Spleen (tissue), 11 donors: ENCODE measurements at regions not wholly inside any gene's neighbourhood (a gene's known extent, or its start where the extent isn't known, plus 50 kb on each side); places are given as distances from the start of the nearest gene placed in this dataset.
"Not testable (repeated sequence)": the region's sequence is repeated elsewhere in the genome, so short reads cannot be mapped to it uniquely, and the experiment has no call there.

Experiments used
- DNase-seq: peaks from one replicate; pipeline ENCODE4 v3.0.0-alpha.2; 2020
- H3K27ac ChIP-seq, 8 donors: fragments of 200-600 bp; sonication (generic) in 7 of 8; 1 replicate in 4 of 8; 2 replicates in 4 of 8; pipeline versions ENCODE4 v1.5.0 to v1.8.0; 2016 to 2021; ENCODE audit warnings: inconsistent platforms in 4 of 8, mild to moderate bottlenecking in 4 of 8, moderate library complexity in 1 of 8
- H3K27me3 ChIP-seq, 7 donors: fragments of 200-600 bp; sonication (generic) in 6 of 7; replicated peaks in 1 of 7; 1 replicate in 4 of 7; 2 replicates in 3 of 7; pipeline versions ENCODE4 v1.5.0 to v1.8.0; 2016 to 2021; ENCODE audit warnings: inconsistent platforms in 3 of 7, mild to moderate bottlenecking in 1 of 7
- H3K36me3 ChIP-seq, 6 donors: fragments of 200-600 bp; sonication (generic) in 5 of 6; 1 replicate in 4 of 6; 2 replicates in 2 of 6; pipeline versions ENCODE4 v1.5.0 to v1.8.0; 2016 to 2021; ENCODE audit warnings: inconsistent platforms in 2 of 6
- H3K4me1 ChIP-seq, 6 donors: fragments of 200-600 bp; sonication (generic) in 5 of 6; 1 replicate in 3 of 6; 2 replicates in 3 of 6; pipeline versions ENCODE4 v1.5.0 to v1.8.0; 2016 to 2021; ENCODE audit warnings: inconsistent platforms in 3 of 6
- H3K4me3 ChIP-seq, 8 donors: fragments of 200-600 bp; sonication (generic) in 7 of 8; 1 replicate in 4 of 8; 2 replicates in 4 of 8; pipeline versions ENCODE4 v1.5.0 to v1.8.0; 2016 to 2021; ENCODE audit warnings: inconsistent platforms in 4 of 8, mild to moderate bottlenecking in 4 of 8, moderate library complexity in 2 of 8
- H3K9me3 ChIP-seq, 8 donors: fragments of 200-600 bp; sonication (generic) in 7 of 8; 1 replicate in 4 of 8; 2 replicates in 4 of 8; pipeline versions ENCODE4 v1.5.0 to v1.8.0; 2016 to 2021; ENCODE audit warnings: inconsistent platforms in 4 of 8
- POLR2A ChIP-seq, 3 donors: fragments of 450-650 bp; IDR thresholded peaks; one replicate each; pipeline ENCODE4 v1.5.1; 2017; ENCODE audit warnings: antibody characterized with exemption in 3 of 3, mild to moderate bottlenecking in 1 of 3
- POLR2AphosphoS5 ChIP-seq, 3 donors: sonication (generic); formaldehyde crosslinking; IDR thresholded peaks; one replicate each; pipeline ENCODE4 v1.5.1; 2017; ENCODE audit warnings: antibody characterized with exemption in 3 of 3
- WGBS, 5 donors: extraction: QIAGEN DNeasy Blood & Tissue Kit in 3 of 5; methylation state at CpG; one replicate each; pipeline versions ENCODE4 v1.1.5 to v1.1.7; 2013 to 2018; 5-methylcytosine and 5-hydroxymethylcytosine counted together
- intact Hi-C: fragments of 100-400 bp; cut with DNase I; formaldehyde crosslinking; loops from one replicate; pipeline ENCODE4 v1.15.0; 2023; ENCODE audit warnings: low total_unique reads
- TF ChIP-seq, protein P1 (sequence below), 11 experiments: fragments of 200-600 bp in 7 of 11; fragments of 450-650 bp in 4 of 11; sonication (generic) in 4 of 11; IDR thresholded peaks in 8 of 11; conservative IDR thresholded peaks in 3 of 11; 1 replicate in 7 of 11; 2 replicates in 4 of 11; pipeline versions ENCODE4 v1.4.0 to v1.8.0; 2016 to 2021; ENCODE audit warnings: antibody characterized with exemption in 11 of 11, inconsistent platforms in 4 of 11, mild to moderate bottlenecking in 1 of 11
- donor health status: healthy with polysubstance abuse.
- donor health status: DM: no; HTN: no; CAD: no; lungs with moderate emphysema.
- donor health status: DM: no; HTN: no; CAD: no.
- donor health status: Bipolar disorder and iron deficiency.
- donor health status: healthy.
- donor health status: DM: no; HTN: no; CAD: no.
- donor health status: DM: yes; HTN: yes; CAD: no.

DNA sequence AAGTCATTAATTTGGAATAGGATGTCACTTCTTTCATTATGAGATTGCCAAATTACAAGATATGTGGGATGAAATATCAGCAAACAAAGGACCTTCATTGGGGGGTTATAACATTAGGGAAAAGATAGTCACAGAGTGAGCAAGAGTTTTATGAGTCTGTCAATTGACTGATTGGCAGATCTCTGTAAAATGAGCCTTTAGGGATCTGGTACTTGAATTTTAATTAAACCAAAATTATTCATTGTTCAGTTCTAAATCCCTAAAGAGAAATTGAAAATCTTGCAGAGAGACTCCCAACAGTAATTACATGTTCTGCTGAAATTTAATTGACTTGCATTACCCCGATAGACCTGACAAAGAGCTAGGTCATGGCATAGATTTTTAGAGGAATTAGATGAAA, 768.1 kb upstream of the SPRY2 start:
- no peak overlapping the region for H3K27ac ChIP-seq
- H3K4me3 ChIP-seq: no peak overlapping the region
- TF ChIP-seq POLR2A (IDR thresholded peaks at IDR 0.05) (no peak), POLR2AphosphoS5 (IDR thresholded peaks at IDR 0.05) (no peak)
- TF ChIP-seq, protein P1, sequence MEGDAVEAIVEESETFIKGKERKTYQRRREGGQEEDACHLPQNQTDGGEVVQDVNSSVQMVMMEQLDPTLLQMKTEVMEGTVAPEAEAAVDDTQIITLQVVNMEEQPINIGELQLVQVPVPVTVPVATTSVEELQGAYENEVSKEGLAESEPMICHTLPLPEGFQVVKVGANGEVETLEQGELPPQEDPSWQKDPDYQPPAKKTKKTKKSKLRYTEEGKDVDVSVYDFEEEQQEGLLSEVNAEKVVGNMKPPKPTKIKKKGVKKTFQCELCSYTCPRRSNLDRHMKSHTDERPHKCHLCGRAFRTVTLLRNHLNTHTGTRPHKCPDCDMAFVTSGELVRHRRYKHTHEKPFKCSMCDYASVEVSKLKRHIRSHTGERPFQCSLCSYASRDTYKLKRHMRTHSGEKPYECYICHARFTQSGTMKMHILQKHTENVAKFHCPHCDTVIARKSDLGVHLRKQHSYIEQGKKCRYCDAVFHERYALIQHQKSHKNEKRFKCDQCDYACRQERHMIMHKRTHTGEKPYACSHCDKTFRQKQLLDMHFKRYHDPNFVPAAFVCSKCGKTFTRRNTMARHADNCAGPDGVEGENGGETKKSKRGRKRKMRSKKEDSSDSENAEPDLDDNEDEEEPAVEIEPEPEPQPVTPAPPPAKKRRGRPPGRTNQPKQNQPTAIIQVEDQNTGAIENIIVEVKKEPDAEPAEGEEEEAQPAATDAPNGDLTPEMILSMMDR (IDR thresholded peaks at IDR 0.05 in 8 of 11, conservative IDR thresholded peaks at IDR 0.05 in 3 of 11): no peak
- intact Hi-C loops: no loop called here
- H3K9me3 ChIP-seq: no peaks in the 10 kb centered on the region
- H3K27me3 ChIP-seq: no peaks in the 10 kb centered on the region
- DNase-seq: no peak
- H3K4me1 ChIP-seq: no peaks in the 10 kb centered on the region
- H3K36me3 ChIP-seq: no peaks in the 10 kb centered on the region
- WGBS, 5 donors: 83 to 100% (median 95%) methylated on average over 1 of the region's 1 CpG

- H3K4me3 ChIP-seq: no peak overlapping the region
- H3K9me3 ChIP-seq: no peaks in the 10 kb centered on the region
- TF ChIP-seq POLR2A (IDR thresholded peaks at IDR 0.05): no peak
- TF ChIP-seq POLR2AphosphoS5 (IDR thresholded peaks at IDR 0.05): no peak
- TF ChIP-seq, protein P1 (IDR thresholded peaks at IDR 0.05 in 8 of 11, conservative IDR thresholded peaks at IDR 0.05 in 3 of 11): no peak
- no peaks in the 10 kb centered on the region for H3K4me1 ChIP-seq
- intact Hi-C loops: no loop called here
- no peak for DNase-seq
- whole genome bisulfite sequencing, 5 donors: 60 to 83% (median 81%) methylated on average over 7 of the region's 7 CpGs
- H3K27me3 ChIP-seq: no peaks in the 10 kb centered on the region
- no peaks in the 10 kb centered on the region for H3K36me3 ChIP-seq
- no peak overlapping the region for H3K27ac ChIP-seq
Observed at GRCh38 chr13:81106348-81106747, 765.4 kb upstream of the SPRY2 start.

DNA sequence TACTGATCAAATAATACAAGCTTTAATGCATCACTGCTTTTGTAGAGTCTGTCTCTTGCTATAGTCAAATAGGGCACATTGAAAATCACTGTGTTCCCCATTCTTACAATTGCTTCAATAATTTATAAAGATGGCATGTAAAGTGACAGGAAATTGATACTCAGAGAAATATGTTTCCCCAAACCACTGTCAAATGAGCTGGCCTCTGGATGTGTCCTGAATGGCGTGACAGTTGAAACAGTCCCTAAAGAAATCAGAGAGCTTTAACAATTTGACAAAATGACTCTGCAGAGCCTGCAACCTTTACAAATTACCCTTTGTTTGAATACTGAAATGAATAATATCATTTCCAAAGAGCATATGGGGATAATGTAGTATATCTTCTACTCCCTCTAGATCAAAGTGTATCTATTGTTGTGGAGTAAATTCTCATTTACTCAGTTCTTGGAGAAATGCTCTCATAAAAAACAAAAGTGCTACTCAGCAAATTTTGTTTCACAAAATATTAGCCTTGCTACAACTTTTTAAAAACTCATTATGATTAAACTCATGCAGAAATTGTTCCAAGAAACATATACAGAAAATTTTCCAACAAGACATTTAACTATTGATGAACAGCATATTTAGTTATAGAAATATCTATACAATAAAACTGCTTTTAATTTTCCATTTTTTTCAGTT, 763.2 kb upstream of the SPRY2 start:
- H3K27ac ChIP-seq: no peak overlapping the region
- intact Hi-C loops: no loop called here
- H3K27me3 ChIP-seq: no peaks in the 10 kb centered on the region
- H3K4me1 ChIP-seq: no peaks in the 10 kb centered on the region
- TF ChIP-seq, protein P1 (IDR thresholded peaks at IDR 0.05 in 8 of 11, conservative IDR thresholded peaks at IDR 0.05 in 3 of 11): no peak
- TF ChIP-seq POLR2A (IDR thresholded peaks at IDR 0.05) (no peak), POLR2AphosphoS5 (IDR thresholded peaks at IDR 0.05) (no peak)
- WGBS, 5 donors: 46 to 66% (median 51%) methylated on average over 1 of the region's 1 CpG
- DNase-seq: no peak
- no peaks in the 10 kb centered on the region for H3K36me3 ChIP-seq
- H3K9me3 ChIP-seq: no peaks in the 10 kb centered on the region
- H3K4me3 ChIP-seq: no peak overlapping the region

- H3K36me3 ChIP-seq, H3K27me3 ChIP-seq, H3K9me3 ChIP-seq, intact Hi-C loops, H3K4me3 ChIP-seq, H3K4me1 ChIP-seq, H3K27ac ChIP-seq: not testable (repeated sequence)
- peak; percentile 74 for DNase-seq
- WGBS, 5 donors: 89 to 99% (median 92%) methylated on average over 7 to 26 of the region's 27 CpGs
Observed at GRCh38 chr13:81102066-81102465, 761.1 kb upstream of the SPRY2 start.
